Fibroblast of skin of left quadriceps (primary cell): ENCODE measurements at regions not wholly inside any gene's neighbourhood (a gene's known extent, or its start where the extent isn't known, plus 50 kb on each side); places are given as distances from the start of the nearest gene placed in this dataset.

Experiments used
- DNase-seq, 2 experiments: peaks; one replicate each; pipeline ENCODE4 v3.0.0-alpha.2; 2013; ENCODE audit warnings: low read depth in 2 of 2

GRCh38 chr13:22287343-22287920 lies 616.6 kb downstream of the FGF9 start:
- no peak for DNase-seq

GRCh38 chr13:22288496-22288895 lies 617.6 kb downstream of the FGF9 start:
- DNase-seq: no peak

- DNase-seq: no peak
Observed at GRCh38 chr13:22289711-22290110, 618.8 kb downstream of the FGF9 start.

- no peak for DNase-seq
Observed at GRCh38 chr13:22298530-22298929, 627.7 kb downstream of the FGF9 start.

- no peak for DNase-seq
Observed at GRCh38 chr13:22311734-22312404, 641.0 kb downstream of the FGF9 start.

GRCh38 chr13:22312405-22312803 lies 641.5 kb downstream of the FGF9 start:
- DNase-seq: no peak

- no peak for DNase-seq
Observed at GRCh38 chr13:22316494-22317025, 645.7 kb downstream of the FGF9 start.

- no peak for DNase-seq
Observed at GRCh38 chr13:22320991-22321390, 650.1 kb downstream of the FGF9 start.

- no peak for DNase-seq
Observed at GRCh38 chr13:22325761-22326160, 654.9 kb downstream of the FGF9 start.

- DNase-seq: no peak
Observed at GRCh38 chr13:22332416-22332815, 661.5 kb downstream of the FGF9 start.

GRCh38 chr13:22336460-22336859 lies 665.6 kb downstream of the FGF9 start:
- DNase-seq: no peak

GRCh38 chr13:22357132-22357531 lies 686.3 kb downstream of the FGF9 start:
- DNase-seq: no peak

- DNase-seq: no peak
Observed at GRCh38 chr13:22369090-22369489, 698.2 kb downstream of the FGF9 start.

GRCh38 chr13:22369840-22370239 lies 699.0 kb downstream of the FGF9 start:
- DNase-seq: no peak

- no peak for DNase-seq
Observed at GRCh38 chr13:22372261-22372660, 701.4 kb downstream of the FGF9 start.

GRCh38 chr13:22375151-22375550 lies 704.3 kb downstream of the FGF9 start:
- no peak for DNase-seq

GRCh38 chr13:22387899-22388298 lies 717.0 kb downstream of the FGF9 start:
- DNase-seq: no peak

GRCh38 chr13:22399801-22400420 lies 729.0 kb downstream of the FGF9 start:
- no peak for DNase-seq

GRCh38 chr13:22402682-22403081 lies 731.8 kb downstream of the FGF9 start:
- no peak for DNase-seq

GRCh38 chr13:22403144-22403543 lies 732.3 kb downstream of the FGF9 start:
- no peak for DNase-seq

GRCh38 chr13:22405891-22406290 lies 735.0 kb downstream of the FGF9 start:
- no peak for DNase-seq

- DNase-seq: no peak
Observed at GRCh38 chr13:22412452-22412851, 741.6 kb downstream of the FGF9 start.

GRCh38 chr13:22422023-22422422 lies 751.1 kb downstream of the FGF9 start:
- DNase-seq: no peak
